ENCODE measurements at regions not wholly inside any gene's neighbourhood (a gene's known extent, or its start where the extent isn't known, plus 50 kb on each side); places are given as distances from the start of the nearest gene placed in this dataset.

- H3K4me3 ChIP-seq (ENCODE audit: low read depth, low read length, poor library complexity, severe bottlenecking), result no peak overlapping the region
- H3K4me1 ChIP-seq (ENCODE audit: insufficient read depth, low read length, poor library complexity, severe bottlenecking), result no peaks in the 10 kb centered on the region
- no peak for TF ChIP-seq EZH2 (IDR thresholded peaks at IDR 0.05; ENCODE audit: borderline replicate concordance, low read depth, low read length, poor library complexity, severe bottlenecking)
- TF ChIP-seq CTCF (conservative IDR thresholded peaks at IDR 0.05; ENCODE audit: low read depth, low read length), result no peak
- no peak for DNase-seq (ENCODE audit: low spot score)
- H3K27ac ChIP-seq (ENCODE audit: low read depth, low read length, poor library complexity, severe bottlenecking), result no peak overlapping the region
- intact Hi-C loops (cut with micrococcal nuclease; ENCODE audit: unreplicated experiment), result no loop called here
- no peaks in the 10 kb centered on the region for H3K9me3 ChIP-seq (ENCODE audit: low read depth, low read length, poor library complexity, severe bottlenecking)
- CTCF ChIA-PET, result no interaction called here
- POLR2A ChIA-PET (ENCODE audit: low non-redundant PET), result no interaction called here
- H3K36me3 ChIP-seq (ENCODE audit: insufficient read depth, low read length, poor library complexity, severe bottlenecking), result no peaks in the 10 kb centered on the region
- peaks cover 51% of the 10 kb centered on the region for H3K27me3 ChIP-seq (replicated peaks; ENCODE audit: insufficient read depth, low read depth, low read length, poor library complexity)
- BruUV-seq (replicated peaks), result no TSS peak
These were observed 165.0 kb upstream of the GABRA2 start for GRCh38 chr4:46554760-46555465.

- ChIA-PET POLR2A (ENCODE audit: low non-redundant PET) (no interaction called here), CTCF (no interaction called here)
- no peak overlapping the region for H3K27ac ChIP-seq (ENCODE audit: low read depth, low read length, poor library complexity, severe bottlenecking)
- DNase-seq (ENCODE audit: low spot score), result no peak
- H3K4me1 ChIP-seq (ENCODE audit: insufficient read depth, low read length, poor library complexity, severe bottlenecking), result no peaks in the 10 kb centered on the region
- no peak for TF ChIP-seq CTCF (conservative IDR thresholded peaks at IDR 0.05; ENCODE audit: low read depth, low read length)
- no peak for TF ChIP-seq EZH2 (IDR thresholded peaks at IDR 0.05; ENCODE audit: borderline replicate concordance, low read depth, low read length, poor library complexity, severe bottlenecking)
- no peaks in the 10 kb centered on the region for H3K9me3 ChIP-seq (ENCODE audit: low read depth, low read length, poor library complexity, severe bottlenecking)
- intact Hi-C loops (cut with micrococcal nuclease; ENCODE audit: unreplicated experiment), result no loop called here
- H3K27me3 ChIP-seq (replicated peaks; ENCODE audit: insufficient read depth, low read depth, low read length, poor library complexity), result peaks cover 42% of the 10 kb centered on the region
- BruUV-seq (replicated peaks), result no TSS peak
- no peaks in the 10 kb centered on the region for H3K36me3 ChIP-seq (ENCODE audit: insufficient read depth, low read length, poor library complexity, severe bottlenecking)
- no peak overlapping the region for H3K4me3 ChIP-seq (ENCODE audit: low read depth, low read length, poor library complexity, severe bottlenecking)
These were observed 160.5 kb upstream of the GABRA2 start for GRCh38 chr4:46550471-46550870.

- Histone ChIP-seq H3K36me3 (ENCODE audit: insufficient read depth, low read length, poor library complexity, severe bottlenecking) (no peaks in the 10 kb centered on the region), H3K4me3 (ENCODE audit: low read depth, low read length, poor library complexity, severe bottlenecking) (no peak overlapping the region), H3K4me1 (ENCODE audit: insufficient read depth, low read length, poor library complexity, severe bottlenecking) (no peaks in the 10 kb centered on the region), H3K9me3 (ENCODE audit: low read depth, low read length, poor library complexity, severe bottlenecking) (no peaks in the 10 kb centered on the region), H3K27ac (ENCODE audit: low read depth, low read length, poor library complexity, severe bottlenecking) (no peak overlapping the region), H3K27me3 (replicated peaks; ENCODE audit: insufficient read depth, low read depth, low read length, poor library complexity) (peaks cover 42% of the 10 kb centered on the region)
- no peak for DNase-seq (ENCODE audit: low spot score)
- no peak for TF ChIP-seq EZH2 (IDR thresholded peaks at IDR 0.05; ENCODE audit: borderline replicate concordance, low read depth, low read length, poor library complexity, severe bottlenecking)
- TF ChIP-seq CTCF (conservative IDR thresholded peaks at IDR 0.05; ENCODE audit: low read depth, low read length), result no peak
- POLR2A ChIA-PET (ENCODE audit: low non-redundant PET), result no interaction called here
- CTCF ChIA-PET, result no interaction called here
- no TSS peak for BruUV-seq (replicated peaks)
- intact Hi-C loops (cut with micrococcal nuclease; ENCODE audit: unreplicated experiment), result loop anchor here (5.0 kb wide), 1 partner anchor 377 kb away; no protein-coding TSS in a partner anchor
These were observed 159.2 kb upstream of the GABRA2 start for GRCh38 chr4:46549125-46549524.

All from A673 (cell line).